ENCODE measurements at regions not wholly inside any gene's neighbourhood (a gene's known extent, or its start where the extent isn't known, plus 50 kb on each side); places are given as distances from the start of the nearest gene placed in this dataset.

DNA sequence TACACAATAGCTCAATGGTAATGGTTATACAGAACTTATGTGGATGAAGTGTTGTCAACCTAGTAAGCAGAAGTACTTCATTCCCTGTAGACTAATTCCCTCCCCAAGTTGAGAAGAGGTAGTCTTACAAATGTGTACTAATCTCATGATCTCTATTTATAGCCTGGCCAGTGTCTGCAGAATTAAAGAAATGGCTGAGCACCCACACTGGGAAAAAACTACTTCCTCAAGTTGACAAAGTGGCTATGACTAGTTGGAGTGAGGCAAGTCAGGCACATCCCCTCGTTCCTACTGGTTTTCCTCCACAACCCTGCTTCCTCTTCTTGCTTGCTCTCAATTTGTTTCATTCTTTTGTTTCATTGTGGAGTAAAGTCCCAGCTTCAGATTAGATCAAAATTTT is 566.7 kb upstream of the ZNF717 start:
- Histone ChIP-seq H3K27ac (no peak overlapping the region), H3K9me3 (no peaks in the 10 kb centered on the region), H3K4me1 (no peaks in the 10 kb centered on the region), H3K27me3 (no peaks in the 10 kb centered on the region), H3K36me3 (no peaks in the 10 kb centered on the region), H3K4me3 (no peak overlapping the region)
- TF ChIP-seq POLR2A (IDR thresholded peaks at IDR 0.05), result no peak
- TF ChIP-seq, protein P1, sequence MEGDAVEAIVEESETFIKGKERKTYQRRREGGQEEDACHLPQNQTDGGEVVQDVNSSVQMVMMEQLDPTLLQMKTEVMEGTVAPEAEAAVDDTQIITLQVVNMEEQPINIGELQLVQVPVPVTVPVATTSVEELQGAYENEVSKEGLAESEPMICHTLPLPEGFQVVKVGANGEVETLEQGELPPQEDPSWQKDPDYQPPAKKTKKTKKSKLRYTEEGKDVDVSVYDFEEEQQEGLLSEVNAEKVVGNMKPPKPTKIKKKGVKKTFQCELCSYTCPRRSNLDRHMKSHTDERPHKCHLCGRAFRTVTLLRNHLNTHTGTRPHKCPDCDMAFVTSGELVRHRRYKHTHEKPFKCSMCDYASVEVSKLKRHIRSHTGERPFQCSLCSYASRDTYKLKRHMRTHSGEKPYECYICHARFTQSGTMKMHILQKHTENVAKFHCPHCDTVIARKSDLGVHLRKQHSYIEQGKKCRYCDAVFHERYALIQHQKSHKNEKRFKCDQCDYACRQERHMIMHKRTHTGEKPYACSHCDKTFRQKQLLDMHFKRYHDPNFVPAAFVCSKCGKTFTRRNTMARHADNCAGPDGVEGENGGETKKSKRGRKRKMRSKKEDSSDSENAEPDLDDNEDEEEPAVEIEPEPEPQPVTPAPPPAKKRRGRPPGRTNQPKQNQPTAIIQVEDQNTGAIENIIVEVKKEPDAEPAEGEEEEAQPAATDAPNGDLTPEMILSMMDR (IDR thresholded peaks at IDR 0.05 in 4 of 5, conservative IDR thresholded peaks at IDR 0.05 in 1 of 5), result no peak
- ATAC-seq (no peak), DNase-seq (no peak)
- intact Hi-C loops (cut with DNase I; ENCODE audit: low total_unique reads) (no loop called here), in situ Hi-C loops (cut with MboI; ENCODE audit: low sequenced_read_pairs in 4 of 4) (no loop called here)

DNA sequence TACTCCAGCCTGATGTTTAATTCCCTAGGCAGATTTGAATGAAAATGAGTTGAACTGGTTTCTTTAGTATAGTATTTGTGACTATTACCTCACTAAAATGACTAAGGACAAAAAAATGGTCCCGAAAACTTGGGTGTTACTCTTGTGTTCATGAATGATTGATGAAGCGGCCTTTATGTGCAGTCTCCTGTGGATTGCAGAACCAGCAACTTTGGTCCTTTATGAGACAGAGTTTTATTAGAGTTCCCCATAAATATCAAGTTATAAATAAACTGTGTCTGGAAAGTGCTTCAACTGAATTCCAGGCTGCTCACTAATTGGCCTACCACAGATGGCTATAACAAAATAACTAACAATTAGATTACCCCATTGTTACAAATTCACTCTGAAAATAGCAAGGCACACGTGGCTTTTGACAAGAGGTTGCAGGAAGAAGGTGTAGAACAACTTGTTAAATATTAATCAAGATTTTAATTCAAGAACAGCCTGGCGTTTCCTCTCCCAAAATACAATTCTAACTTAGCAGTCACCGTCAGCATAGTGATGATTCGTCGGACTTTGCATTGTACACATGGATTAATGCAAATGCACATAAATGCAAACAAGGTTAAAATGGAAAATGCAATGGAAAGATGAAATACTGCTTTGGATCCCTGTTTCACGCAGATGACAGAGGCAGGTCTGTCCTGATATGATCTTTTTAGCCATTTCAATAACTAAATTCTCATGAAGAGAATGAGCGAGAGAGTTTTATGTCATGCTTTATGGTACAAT is 567.3 kb upstream of the ZNF717 start:
- H3K4me1 ChIP-seq, result no peaks in the 10 kb centered on the region
- intact Hi-C loops (cut with DNase I; ENCODE audit: low total_unique reads) (no loop called here), in situ Hi-C loops (cut with MboI; ENCODE audit: low sequenced_read_pairs in 4 of 4) (no loop called here)
- H3K27ac ChIP-seq, result no peak overlapping the region
- no peaks in the 10 kb centered on the region for H3K9me3 ChIP-seq
- no peak for DNase-seq
- ATAC-seq, result no peak
- H3K36me3 ChIP-seq, result no peaks in the 10 kb centered on the region
- H3K27me3 ChIP-seq, result no peaks in the 10 kb centered on the region
- TF ChIP-seq, protein P1 (IDR thresholded peaks at IDR 0.05 in 4 of 5, conservative IDR thresholded peaks at IDR 0.05 in 1 of 5), result no peak
- no peak for TF ChIP-seq POLR2A (IDR thresholded peaks at IDR 0.05)
- H3K4me3 ChIP-seq, result no peak overlapping the region

DNA sequence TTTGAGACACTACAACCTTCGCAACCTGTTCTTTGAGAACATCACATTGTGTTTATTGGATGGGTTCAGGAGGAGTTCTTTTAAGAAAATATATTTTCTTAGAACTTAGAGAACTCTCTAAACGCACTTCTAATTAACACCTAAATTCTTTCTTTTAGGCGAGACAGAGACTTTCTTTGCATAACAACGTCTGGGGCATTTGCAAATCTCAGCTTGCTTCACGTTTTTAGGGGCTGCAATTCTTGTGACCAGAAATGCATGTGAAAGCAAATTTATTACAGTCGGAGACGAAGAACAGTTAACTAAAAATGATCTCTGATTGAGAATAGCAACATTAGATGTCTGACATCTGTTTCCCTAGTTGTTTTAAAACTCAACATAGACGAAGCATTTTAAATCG is 568.3 kb upstream of the ZNF717 start:
- intact Hi-C loops (cut with DNase I; ENCODE audit: low total_unique reads), result no loop called here
- Histone ChIP-seq H3K9me3 (no peaks in the 10 kb centered on the region), H3K36me3 (no peaks in the 10 kb centered on the region), H3K4me3 (no peak overlapping the region), H3K27ac (no peak overlapping the region), H3K27me3 (no peaks in the 10 kb centered on the region), H3K4me1 (no peaks in the 10 kb centered on the region)
- ATAC-seq, result no peak
- no peak for TF ChIP-seq POLR2A (IDR thresholded peaks at IDR 0.05)
- TF ChIP-seq, protein P1 (IDR thresholded peaks at IDR 0.05 in 4 of 5, conservative IDR thresholded peaks at IDR 0.05 in 1 of 5), result no peak
- in situ Hi-C loops (cut with MboI; ENCODE audit: low sequenced_read_pairs in 4 of 4), result no loop called here
- no peak for DNase-seq

DNA sequence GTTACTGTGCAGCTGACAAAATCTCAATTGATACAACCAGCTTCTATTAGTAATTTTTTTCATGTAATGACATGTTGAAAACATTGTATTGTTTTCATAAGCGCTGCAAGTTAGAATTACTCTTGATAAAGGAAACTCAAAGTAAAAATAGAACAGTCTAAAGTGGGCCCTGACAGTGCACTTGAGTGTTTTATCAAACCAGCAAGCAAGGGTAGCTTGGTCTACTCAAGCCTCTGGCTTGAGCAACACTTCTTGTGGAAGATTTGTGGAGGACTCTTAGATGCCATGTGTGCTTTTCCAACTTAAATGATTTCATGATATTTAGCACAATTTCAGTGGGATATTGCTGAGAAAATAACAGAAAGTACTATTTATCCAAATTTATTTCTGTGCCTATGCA is 575.7 kb upstream of the ZNF717 start:
- Histone ChIP-seq H3K4me1 (no peaks in the 10 kb centered on the region), H3K36me3 (no peaks in the 10 kb centered on the region), H3K4me3 (no peak overlapping the region), H3K27me3 (no peaks in the 10 kb centered on the region), H3K9me3 (no peaks in the 10 kb centered on the region), H3K27ac (no peak overlapping the region)
- ATAC-seq, result no peak
- TF ChIP-seq, protein P1 (IDR thresholded peaks at IDR 0.05 in 4 of 5, conservative IDR thresholded peaks at IDR 0.05 in 1 of 5), result no peak
- TF ChIP-seq POLR2A (IDR thresholded peaks at IDR 0.05), result no peak
- no peak for DNase-seq
- in situ Hi-C loops (cut with MboI; ENCODE audit: low sequenced_read_pairs in 4 of 4), result no loop called here
- intact Hi-C loops (cut with DNase I; ENCODE audit: low total_unique reads), result no loop called here

DNA sequence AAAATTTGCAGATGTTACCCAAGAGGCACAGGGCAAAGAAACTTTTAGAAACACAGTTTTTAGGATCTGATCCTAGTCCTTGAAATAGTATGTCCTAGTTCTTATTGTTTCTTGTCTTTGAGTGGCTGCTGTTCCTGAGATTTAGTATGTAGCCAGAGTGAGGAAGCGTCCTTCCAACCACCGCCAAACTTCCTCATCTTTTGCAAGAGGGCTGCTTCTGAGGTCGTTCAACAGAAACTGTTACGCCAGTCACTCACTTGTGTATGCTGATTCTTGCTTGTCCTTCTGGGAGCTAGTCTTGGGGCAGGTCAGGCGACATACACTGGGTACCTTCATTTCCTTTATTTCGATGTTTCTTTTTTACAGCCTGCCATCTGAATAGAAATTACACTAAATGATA is 577.3 kb upstream of the ZNF717 start:
- no peak for TF ChIP-seq POLR2A (IDR thresholded peaks at IDR 0.05)
- TF ChIP-seq, protein P1 (IDR thresholded peaks at IDR 0.05 in 4 of 5, conservative IDR thresholded peaks at IDR 0.05 in 1 of 5), result no peak
- H3K27ac ChIP-seq, result no peak overlapping the region
- H3K9me3 ChIP-seq, result no peaks in the 10 kb centered on the region
- no peaks in the 10 kb centered on the region for H3K27me3 ChIP-seq
- H3K36me3 ChIP-seq, result no peaks in the 10 kb centered on the region
- no peak overlapping the region for H3K4me3 ChIP-seq
- ATAC-seq (no peak), DNase-seq (no peak)
- in situ Hi-C loops (cut with MboI; ENCODE audit: low sequenced_read_pairs in 4 of 4), result no loop called here
- intact Hi-C loops (cut with DNase I; ENCODE audit: low total_unique reads), result no loop called here
- no peaks in the 10 kb centered on the region for H3K4me1 ChIP-seq
